OCI-LY1 (cell line): ENCODE measurements at regions not wholly inside any gene's neighbourhood (a gene's known extent, or its start where the extent isn't known, plus 50 kb on each side); places are given as distances from the start of the nearest gene placed in this dataset.

Experiments used
- H2AFZ ChIP-seq: fragments of 200-600 bp; sonication (generic), shearing (Covaris generic); 2 replicates; pipeline ENCODE4 v1.6.0; 2014; ENCODE audit warnings: antibody characterized with exemption, mild to moderate bottlenecking, low read length
- H3F3A ChIP-seq: fragments of 200-600 bp; sonication (generic), shearing (Covaris generic); 2 replicates; pipeline ENCODE4 v1.6.0; 2014; ENCODE audit warnings: mild to moderate bottlenecking, antibody characterized with exemption, low read length, moderate library complexity; ENCODE audit not compliant: insufficient read depth
- H3K27ac ChIP-seq: fragments of 200-600 bp; sonication (generic); 2 replicates; pipeline ENCODE4 v1.5.1; 2014; ENCODE audit warnings: low read length, mixed run types, mild to moderate bottlenecking, low read depth; ENCODE audit not compliant: poor library complexity, severe bottlenecking
- H3K27me3 ChIP-seq: fragments of 200-600 bp; sonication (generic); 2 replicates; pipeline ENCODE4 v1.6.0; 2014; ENCODE audit warnings: antibody characterized with exemption, mild to moderate bottlenecking, low read length, moderate library complexity; ENCODE audit not compliant: insufficient read depth
- H3K36me3 ChIP-seq: fragments of 200-600 bp; sonication (generic); 2 replicates; pipeline ENCODE4 v1.6.1; 2014; ENCODE audit warnings: mild to moderate bottlenecking, antibody characterized with exemption, low read length, moderate library complexity, mixed read lengths; ENCODE audit not compliant: insufficient read depth
- H3K4me1 ChIP-seq: fragments of 200-600 bp; sonication (generic); 2 replicates; pipeline ENCODE4 v1.5.1; 2014; ENCODE audit warnings: mild to moderate bottlenecking, low read length, moderate library complexity; ENCODE audit not compliant: insufficient read depth, severe bottlenecking
- H3K4me2 ChIP-seq: fragments of 200-600 bp; sonication (generic), shearing (Covaris generic); 2 replicates; pipeline ENCODE4 v1.6.1; 2014; ENCODE audit warnings: low read length
- H3K4me3 ChIP-seq: fragments of 200-600 bp; sonication (generic); 2 replicates; pipeline ENCODE4 v1.5.1; 2014; ENCODE audit warnings: low read length, low read depth, mild to moderate bottlenecking, mixed read lengths; ENCODE audit not compliant: poor library complexity, severe bottlenecking
- H3K79me2 ChIP-seq: fragments of 200-600 bp; shearing (Covaris generic); 2 replicates; pipeline ENCODE4 v1.6.1; 2016; ENCODE audit warnings: mixed run types, low read length, mixed read lengths; ENCODE audit not compliant: insufficient read depth
- H3K9ac ChIP-seq: fragments of 200-600 bp; sonication (generic), shearing (Covaris generic); 2 replicates; pipeline ENCODE4 v1.6.1; 2014; ENCODE audit warnings: mild to moderate bottlenecking, low read length, mixed read lengths
- H3K9me2 ChIP-seq: fragments of 200-600 bp; sonication (generic), shearing (Covaris generic); 2 replicates; pipeline ENCODE4 v1.6.1; 2014; ENCODE audit warnings: low read depth, mild to moderate bottlenecking, low read length, mixed read lengths
- H3K9me3 ChIP-seq: fragments of 200-600 bp; shearing (Covaris generic); 2 replicates; pipeline ENCODE4 v1.6.1; 2014; ENCODE audit warnings: low read length, mixed read lengths
- H4K20me1 ChIP-seq: fragments of 200-600 bp; sonication (generic), shearing (Covaris generic); 2 replicates; pipeline ENCODE4 v1.6.0; 2016; ENCODE audit warnings: mild to moderate bottlenecking, low read length; ENCODE audit not compliant: insufficient read depth
- CTCF ChIP-seq: fragments of 200-600 bp; sonication (generic), shearing (Covaris generic); IDR thresholded peaks from 2 replicates; pipeline ENCODE4 v1.5.1; 2017; ENCODE audit warnings: mild to moderate bottlenecking, antibody characterized with exemption, low read length, moderate library complexity, mixed read lengths
- EZH2 ChIP-seq: fragments of 200-600 bp; sonication (generic), shearing (Covaris generic); IDR thresholded peaks from 2 replicates; pipeline ENCODE4 v1.8.0; 2017; ENCODE audit warnings: borderline replicate concordance, mixed run types, mild to moderate bottlenecking, antibody characterized with exemption, low read length, moderate library complexity, mixed read lengths

DNA sequence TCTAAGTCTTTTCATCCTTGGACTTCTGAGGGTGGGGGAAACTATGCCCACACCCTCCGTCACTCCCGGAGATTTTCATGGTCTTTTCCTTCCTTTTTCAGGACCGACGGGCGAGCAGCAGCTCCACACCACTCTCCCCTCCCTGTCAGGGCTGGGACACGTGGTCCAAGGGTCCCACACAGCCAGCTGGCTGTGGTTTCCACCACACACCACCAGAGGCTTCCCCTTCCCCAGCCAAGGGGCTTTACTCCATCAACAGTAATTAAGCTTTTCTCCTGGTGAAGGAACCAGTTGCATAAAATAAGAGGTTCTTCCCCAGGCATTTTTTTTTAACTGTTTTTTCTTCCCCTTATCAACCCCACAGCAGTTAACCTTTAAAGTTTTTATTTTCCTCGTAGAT, 453.9 kb downstream of the GPAT3 start:
- Histone ChIP-seq H3F3A (no peaks in the 10 kb centered on the region), H3K9ac (no peak overlapping the region), H3K79me2 (no peaks in the 10 kb centered on the region), H3K9me2 (no peaks in the 10 kb centered on the region), H3K27me3 (no peaks in the 10 kb centered on the region), H2AFZ (no peak overlapping the region), H3K36me3 (no peaks in the 10 kb centered on the region), H4K20me1 (no peaks in the 10 kb centered on the region), H3K27ac (no peak overlapping the region), H3K4me3 (no peak overlapping the region), H3K4me1 (no peaks in the 10 kb centered on the region), H3K9me3 (no peaks in the 10 kb centered on the region), H3K4me2 (no peak overlapping the region)
- TF ChIP-seq CTCF (no peak), EZH2 (no peak)

DNA sequence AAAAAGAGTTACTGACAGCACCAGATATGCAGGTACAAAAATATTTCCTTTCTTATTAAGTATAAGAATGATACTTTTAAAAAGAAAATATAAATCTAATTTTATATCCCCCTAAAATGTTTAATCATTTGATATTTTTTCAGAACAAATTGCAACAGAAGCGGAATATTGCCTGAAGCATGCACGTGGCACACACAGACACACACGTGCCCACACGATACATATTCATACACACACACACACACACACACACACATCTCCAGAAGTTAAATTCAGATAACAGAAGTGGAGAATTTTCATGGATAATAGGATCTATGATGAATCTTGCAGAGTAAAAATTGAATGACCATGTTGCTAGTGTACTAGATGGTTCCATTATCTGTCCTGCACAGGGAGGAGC, 445.2 kb downstream of the GPAT3 start:
- no peak overlapping the region for H3K27ac ChIP-seq
- no peaks in the 10 kb centered on the region for H3K79me2 ChIP-seq
- H3K4me2 ChIP-seq, result no peak overlapping the region
- TF ChIP-seq EZH2 (no peak), CTCF (no peak)
- H3K4me3 ChIP-seq, result no peak overlapping the region
- H3K4me1 ChIP-seq, result no peaks in the 10 kb centered on the region
- H3K36me3 ChIP-seq, result no peaks in the 10 kb centered on the region
- H3K9ac ChIP-seq, result no peak overlapping the region
- H2AFZ ChIP-seq, result no peak overlapping the region
- H3K9me3 ChIP-seq, result no peaks in the 10 kb centered on the region
- H3K27me3 ChIP-seq, result no peaks in the 10 kb centered on the region
- no peaks in the 10 kb centered on the region for H3F3A ChIP-seq
- no peaks in the 10 kb centered on the region for H3K9me2 ChIP-seq
- H4K20me1 ChIP-seq, result no peaks in the 10 kb centered on the region

- no peak for TF ChIP-seq CTCF
- TF ChIP-seq EZH2, result no peak
- no peaks in the 10 kb centered on the region for H3K4me1 ChIP-seq
- H3K9me2 ChIP-seq, result no peaks in the 10 kb centered on the region
- no peaks in the 10 kb centered on the region for H3F3A ChIP-seq
- H3K4me3 ChIP-seq, result no peak overlapping the region
- no peaks in the 10 kb centered on the region for H4K20me1 ChIP-seq
- no peaks in the 10 kb centered on the region for H3K27me3 ChIP-seq
- H3K9me3 ChIP-seq, result no peaks in the 10 kb centered on the region
- no peak overlapping the region for H3K4me2 ChIP-seq
- no peak overlapping the region for H3K9ac ChIP-seq
- no peak overlapping the region for H2AFZ ChIP-seq
- H3K36me3 ChIP-seq, result no peaks in the 10 kb centered on the region
- H3K79me2 ChIP-seq, result no peaks in the 10 kb centered on the region
- no peak overlapping the region for H3K27ac ChIP-seq
Measured at GRCh38 chr4:83979773-83980172, 443.9 kb downstream of the GPAT3 start.
